ENCODE measurements at regions not wholly inside any gene's neighbourhood (a gene's known extent, or its start where the extent isn't known, plus 50 kb on each side); places are given as distances from the start of the nearest gene placed in this dataset.

DNA sequence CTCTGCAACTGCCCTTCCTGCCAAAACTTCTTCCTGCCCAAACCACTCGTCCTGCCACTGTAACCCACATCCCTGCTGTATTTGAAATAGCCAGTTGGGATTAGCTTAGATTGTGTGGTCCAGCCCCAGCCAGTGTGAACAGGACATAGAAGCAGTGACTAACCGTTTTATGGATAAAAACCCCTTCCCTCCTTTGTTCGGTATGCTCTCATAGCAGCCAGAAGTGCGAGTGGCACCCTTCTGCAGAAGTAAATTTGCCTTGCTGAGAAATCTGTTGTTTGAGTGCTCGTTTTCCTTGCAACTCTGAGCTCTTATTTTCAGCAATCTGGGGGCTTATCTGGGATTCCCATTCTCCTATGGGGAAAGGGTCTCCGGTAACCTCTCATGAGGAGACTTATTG lies 470.0 kb downstream of the PRDM9 start:
- H4K20me1 ChIP-seq (ENCODE audit: insufficient read depth, low read length): no peaks in the 10 kb centered on the region
- H2AFZ ChIP-seq (ENCODE audit: low read length): no peak overlapping the region
- no peaks in the 10 kb centered on the region; a peak in 1 of 5 replicates for H3K27me3 ChIP-seq (ENCODE audit: control insufficient read depth in 1 of 2, insufficient read depth in 2 of 2, low read length in 2 of 2)
- CTCF ChIA-PET (ENCODE audit: low intra/inter-chr PET ratio, low total read pairs): no interaction called here
- in situ Hi-C loops (cut with HindIII; ENCODE audit: extremely low pct_ligation_motif_present, low pct_unique_long_range_greater_than_20kb): no loop called here
- peaks cover 47% of the 10 kb centered on the region for H3K9me3 ChIP-seq (ENCODE audit: low read length)
- 7% methylated on average over 6 of the region's 6 CpGs for WGBS (ENCODE audit: low lambda C conversion rate)
- BruUV-seq (replicated peaks): no TSS peak
- H3K4me3 ChIP-seq (replicated peaks in 1 of 3; ENCODE audit: insufficient read depth in 1 of 3, low read depth in 2 of 3, low read length in 3 of 3): no peak overlapping the region
- POLR2A ChIA-PET: no interaction called here
- no peak for FAIRE-seq
- H3K9ac ChIP-seq (ENCODE audit: insufficient read depth, low read depth, low read length): no peak overlapping the region
- ATAC-seq: no peak
- no peak overlapping the region for H3K4me2 ChIP-seq (ENCODE audit: low read depth, low read length)
- intact Hi-C loops (cut with micrococcal nuclease; ENCODE audit: unreplicated experiment): no loop called here
- no peak for DNase-seq (ENCODE audit: low spot score)
- H3K79me2 ChIP-seq (ENCODE audit: insufficient read depth, low read length): no peaks in the 10 kb centered on the region
- H3K36me3 ChIP-seq (replicated peaks in 1 of 2; ENCODE audit: control insufficient read depth in 1 of 2, insufficient read depth in 2 of 2, low read length in 2 of 2): no peaks in the 10 kb centered on the region
- H3K4me1 ChIP-seq (ENCODE audit: insufficient read depth, low read length): no peaks in the 10 kb centered on the region
- no peak for TF ChIP-seq TMF1 (CRISPR knock-in tag; IDR thresholded peaks at IDR 0.05; ENCODE audit: low read depth)
- TF ChIP-seq, protein P1, sequence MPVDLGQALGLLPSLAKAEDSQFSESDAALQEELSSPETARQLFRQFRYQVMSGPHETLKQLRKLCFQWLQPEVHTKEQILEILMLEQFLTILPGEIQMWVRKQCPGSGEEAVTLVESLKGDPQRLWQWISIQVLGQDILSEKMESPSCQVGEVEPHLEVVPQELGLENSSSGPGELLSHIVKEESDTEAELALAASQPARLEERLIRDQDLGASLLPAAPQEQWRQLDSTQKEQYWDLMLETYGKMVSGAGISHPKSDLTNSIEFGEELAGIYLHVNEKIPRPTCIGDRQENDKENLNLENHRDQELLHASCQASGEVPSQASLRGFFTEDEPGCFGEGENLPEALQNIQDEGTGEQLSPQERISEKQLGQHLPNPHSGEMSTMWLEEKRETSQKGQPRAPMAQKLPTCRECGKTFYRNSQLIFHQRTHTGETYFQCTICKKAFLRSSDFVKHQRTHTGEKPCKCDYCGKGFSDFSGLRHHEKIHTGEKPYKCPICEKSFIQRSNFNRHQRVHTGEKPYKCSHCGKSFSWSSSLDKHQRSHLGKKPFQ (CRISPR knock-in tag; IDR thresholded peaks at IDR 0.05; ENCODE audit: insufficient replicate concordance): no peak
- TF ChIP-seq SMARCC2 (IDR thresholded peaks at IDR 0.05): no peak
- TF ChIP-seq ZFP90 (CRISPR knock-in tag; IDR thresholded peaks at IDR 0.05; ENCODE audit: borderline replicate concordance): no peak
- no peak for TF ChIP-seq WIZ (CRISPR knock-in tag; IDR thresholded peaks at IDR 0.05)
- TF ChIP-seq MIER2 (CRISPR knock-in tag; IDR thresholded peaks at IDR 0.05): no peak
- no peak for TF ChIP-seq GPN1 (CRISPR knock-in tag; IDR thresholded peaks at IDR 0.05; ENCODE audit: borderline replicate concordance)
- TF ChIP-seq ZNF569 (CRISPR knock-in tag; IDR thresholded peaks at IDR 0.05; ENCODE audit: borderline replicate concordance): no peak
- TF ChIP-seq MATR3 (CRISPR knock-in tag; IDR thresholded peaks at IDR 0.05): no peak
- TF ChIP-seq PLRG1 (conservative IDR thresholded peaks at IDR 0.05): no peak
- no peak overlapping the region for H3K27ac ChIP-seq (ENCODE audit: extremely low read length, insufficient read depth, low read length)

Measured in HepG2 (cell line).